ENCODE measurements at regions not wholly inside any gene's neighbourhood (a gene's known extent, or its start where the extent isn't known, plus 50 kb on each side); places are given as distances from the start of the nearest gene placed in this dataset.

GRCh38 chr10:130741901-130742855, 569.3 kb downstream of the TCERG1L start:
- no peak for TF ChIP-seq GATA3 (IDR thresholded peaks at IDR 0.05; ENCODE audit: low read depth, low read length)
- no peak for TF ChIP-seq GATA2 (IDR thresholded peaks at IDR 0.05; ENCODE audit: low read depth, low read length)

- TF ChIP-seq GATA2 (IDR thresholded peaks at IDR 0.05; ENCODE audit: low read depth, low read length) (no peak), GATA3 (IDR thresholded peaks at IDR 0.05; ENCODE audit: low read depth, low read length) (no peak)
Observed at GRCh38 chr10:130742941-130743675, 568.4 kb downstream of the TCERG1L start.

- TF ChIP-seq GATA3 (IDR thresholded peaks at IDR 0.05; ENCODE audit: low read depth, low read length) (no peak), GATA2 (IDR thresholded peaks at IDR 0.05; ENCODE audit: low read depth, low read length) (no peak)
Observed at GRCh38 chr10:130743751-130744271, 567.7 kb downstream of the TCERG1L start.

- TF ChIP-seq GATA2 (IDR thresholded peaks at IDR 0.05; ENCODE audit: low read depth, low read length) = no peak
- TF ChIP-seq GATA3 (IDR thresholded peaks at IDR 0.05; ENCODE audit: low read depth, low read length) = no peak
Observed at GRCh38 chr10:130744631-130745030, 566.9 kb downstream of the TCERG1L start.

- TF ChIP-seq GATA2 (IDR thresholded peaks at IDR 0.05; ENCODE audit: low read depth, low read length) (no peak), GATA3 (IDR thresholded peaks at IDR 0.05; ENCODE audit: low read depth, low read length) (no peak)
Observed at GRCh38 chr10:130745251-130745650, 566.3 kb downstream of the TCERG1L start.

GRCh38 chr10:130745821-130746220, 565.7 kb downstream of the TCERG1L start:
- TF ChIP-seq GATA3 (IDR thresholded peaks at IDR 0.05; ENCODE audit: low read depth, low read length) (no peak), GATA2 (IDR thresholded peaks at IDR 0.05; ENCODE audit: low read depth, low read length) (no peak)

GRCh38 chr10:130746311-130746710, 565.2 kb downstream of the TCERG1L start:
- TF ChIP-seq GATA2 (IDR thresholded peaks at IDR 0.05; ENCODE audit: low read depth, low read length) (no peak), GATA3 (IDR thresholded peaks at IDR 0.05; ENCODE audit: low read depth, low read length) (no peak)

- TF ChIP-seq GATA2 (IDR thresholded peaks at IDR 0.05; ENCODE audit: low read depth, low read length) (no peak), GATA3 (IDR thresholded peaks at IDR 0.05; ENCODE audit: low read depth, low read length) (no peak)
Observed at GRCh38 chr10:130747356-130747755, 564.2 kb downstream of the TCERG1L start.

- TF ChIP-seq GATA2 (IDR thresholded peaks at IDR 0.05; ENCODE audit: low read depth, low read length) = no peak
- no peak for TF ChIP-seq GATA3 (IDR thresholded peaks at IDR 0.05; ENCODE audit: low read depth, low read length)
Observed at GRCh38 chr10:130747946-130748345, 563.6 kb downstream of the TCERG1L start.

- TF ChIP-seq GATA3 (IDR thresholded peaks at IDR 0.05; ENCODE audit: low read depth, low read length) (no peak), GATA2 (IDR thresholded peaks at IDR 0.05; ENCODE audit: low read depth, low read length) (peak; percentile 79)
Observed at GRCh38 chr10:130748409-130749057, 563.0 kb downstream of the TCERG1L start.

- no peak for TF ChIP-seq GATA2 (IDR thresholded peaks at IDR 0.05; ENCODE audit: low read depth, low read length)
- no peak for TF ChIP-seq GATA3 (IDR thresholded peaks at IDR 0.05; ENCODE audit: low read depth, low read length)
Observed at GRCh38 chr10:130749911-130750310, 561.6 kb downstream of the TCERG1L start.

- TF ChIP-seq GATA3 (IDR thresholded peaks at IDR 0.05; ENCODE audit: low read depth, low read length) = no peak
- no peak for TF ChIP-seq GATA2 (IDR thresholded peaks at IDR 0.05; ENCODE audit: low read depth, low read length)
Observed at GRCh38 chr10:130750441-130750840, 561.1 kb downstream of the TCERG1L start.

GRCh38 chr10:130751106-130751840, 560.2 kb downstream of the TCERG1L start:
- TF ChIP-seq GATA3 (IDR thresholded peaks at IDR 0.05; ENCODE audit: low read depth, low read length) = no peak
- TF ChIP-seq GATA2 (IDR thresholded peaks at IDR 0.05; ENCODE audit: low read depth, low read length) = no peak

Data from SH-SY5Y (cell line).